OCI-LY1 (cell line): ENCODE measurements at regions not wholly inside any gene's neighbourhood (a gene's known extent, or its start where the extent isn't known, plus 50 kb on each side); places are given as distances from the start of the nearest gene placed in this dataset.
A peak's percentile ranks its signal among the peaks of the same experiment; 100 is the strongest.

Experiments used
- H2AFZ ChIP-seq: fragments of 200-600 bp; sonication (generic), shearing (Covaris generic); 2 replicates; pipeline ENCODE4 v1.6.0; 2014; ENCODE audit warnings: antibody characterized with exemption, mild to moderate bottlenecking, low read length
- H3F3A ChIP-seq: fragments of 200-600 bp; sonication (generic), shearing (Covaris generic); 2 replicates; pipeline ENCODE4 v1.6.0; 2014; ENCODE audit warnings: mild to moderate bottlenecking, antibody characterized with exemption, low read length, moderate library complexity; ENCODE audit not compliant: insufficient read depth
- H3K27ac ChIP-seq: fragments of 200-600 bp; sonication (generic); 2 replicates; pipeline ENCODE4 v1.5.1; 2014; ENCODE audit warnings: low read length, mixed run types, mild to moderate bottlenecking, low read depth; ENCODE audit not compliant: poor library complexity, severe bottlenecking
- H3K27me3 ChIP-seq: fragments of 200-600 bp; sonication (generic); 2 replicates; pipeline ENCODE4 v1.6.0; 2014; ENCODE audit warnings: antibody characterized with exemption, mild to moderate bottlenecking, low read length, moderate library complexity; ENCODE audit not compliant: insufficient read depth
- H3K36me3 ChIP-seq: fragments of 200-600 bp; sonication (generic); 2 replicates; pipeline ENCODE4 v1.6.1; 2014; ENCODE audit warnings: mild to moderate bottlenecking, antibody characterized with exemption, low read length, moderate library complexity, mixed read lengths; ENCODE audit not compliant: insufficient read depth
- H3K4me1 ChIP-seq: fragments of 200-600 bp; sonication (generic); 2 replicates; pipeline ENCODE4 v1.5.1; 2014; ENCODE audit warnings: mild to moderate bottlenecking, low read length, moderate library complexity; ENCODE audit not compliant: insufficient read depth, severe bottlenecking
- H3K4me2 ChIP-seq: fragments of 200-600 bp; sonication (generic), shearing (Covaris generic); 2 replicates; pipeline ENCODE4 v1.6.1; 2014; ENCODE audit warnings: low read length
- H3K4me3 ChIP-seq: fragments of 200-600 bp; sonication (generic); 2 replicates; pipeline ENCODE4 v1.5.1; 2014; ENCODE audit warnings: low read length, low read depth, mild to moderate bottlenecking, mixed read lengths; ENCODE audit not compliant: poor library complexity, severe bottlenecking
- H3K79me2 ChIP-seq: fragments of 200-600 bp; shearing (Covaris generic); 2 replicates; pipeline ENCODE4 v1.6.1; 2016; ENCODE audit warnings: mixed run types, low read length, mixed read lengths; ENCODE audit not compliant: insufficient read depth
- H3K9ac ChIP-seq: fragments of 200-600 bp; sonication (generic), shearing (Covaris generic); 2 replicates; pipeline ENCODE4 v1.6.1; 2014; ENCODE audit warnings: mild to moderate bottlenecking, low read length, mixed read lengths
- H3K9me2 ChIP-seq: fragments of 200-600 bp; sonication (generic), shearing (Covaris generic); 2 replicates; pipeline ENCODE4 v1.6.1; 2014; ENCODE audit warnings: low read depth, mild to moderate bottlenecking, low read length, mixed read lengths
- H3K9me3 ChIP-seq: fragments of 200-600 bp; shearing (Covaris generic); 2 replicates; pipeline ENCODE4 v1.6.1; 2014; ENCODE audit warnings: low read length, mixed read lengths
- H4K20me1 ChIP-seq: fragments of 200-600 bp; sonication (generic), shearing (Covaris generic); 2 replicates; pipeline ENCODE4 v1.6.0; 2016; ENCODE audit warnings: mild to moderate bottlenecking, low read length; ENCODE audit not compliant: insufficient read depth
- CTCF ChIP-seq: fragments of 200-600 bp; sonication (generic), shearing (Covaris generic); IDR thresholded peaks from 2 replicates; pipeline ENCODE4 v1.5.1; 2017; ENCODE audit warnings: mild to moderate bottlenecking, antibody characterized with exemption, low read length, moderate library complexity, mixed read lengths
- EZH2 ChIP-seq: fragments of 200-600 bp; sonication (generic), shearing (Covaris generic); IDR thresholded peaks from 2 replicates; pipeline ENCODE4 v1.8.0; 2017; ENCODE audit warnings: borderline replicate concordance, mixed run types, mild to moderate bottlenecking, antibody characterized with exemption, low read length, moderate library complexity, mixed read lengths

- Histone ChIP-seq H3K4me3 (no peak overlapping the region), H3K9me3 (no peaks in the 10 kb centered on the region), H3K27ac (no peak overlapping the region), H3K4me1 (peaks cover 13% of the 10 kb centered on the region), H3K79me2 (no peaks in the 10 kb centered on the region), H3K9me2 (no peaks in the 10 kb centered on the region), H3K4me2 (no peak overlapping the region), H2AFZ (no peak overlapping the region), H3K9ac (no peak overlapping the region), H3K27me3 (no peaks in the 10 kb centered on the region), H3K36me3 (no peaks in the 10 kb centered on the region), H3F3A (no peaks in the 10 kb centered on the region), H4K20me1 (no peaks in the 10 kb centered on the region)
- TF ChIP-seq EZH2 = no peak
- no peak for TF ChIP-seq CTCF
Observed at GRCh38 chr5:154648706-154649105, 106.5 kb upstream of the LARP1 start.

GRCh38 chr5:154648229-154648628, 106.9 kb upstream of the LARP1 start:
- Histone ChIP-seq H3K4me3 (no peak overlapping the region), H2AFZ (no peak overlapping the region), H3K9ac (no peak overlapping the region)

GRCh38 chr5:154647761-154648145, 107.4 kb upstream of the LARP1 start:
- TF ChIP-seq CTCF = no peak
- TF ChIP-seq EZH2 = no peak
- Histone ChIP-seq H3F3A (no peaks in the 10 kb centered on the region), H3K4me3 (peak overlapping the region; percentile 42), H2AFZ (no peak overlapping the region), H3K4me1 (peaks cover 13% of the 10 kb centered on the region), H3K4me2 (peak overlapping the region; percentile 67; the same call in 1 of the 2 replicates), H3K9me2 (no peaks in the 10 kb centered on the region), H3K9me3 (0 out of 2 replicates have a peak, but pooled peaks cover 2% of the 10 kb centered on the region), H3K79me2 (no peaks in the 10 kb centered on the region), H3K9ac (no peak overlapping the region), H3K27ac (no peak overlapping the region), H3K27me3 (no peaks in the 10 kb centered on the region; the same call in 1 of the 2 replicates), H4K20me1 (no peaks in the 10 kb centered on the region), H3K36me3 (no peaks in the 10 kb centered on the region; the same call in 1 of the 2 replicates)

More at GRCh38 chr5:154648229-154648628, 106.9 kb upstream of the LARP1 start:
- H3K4me1 ChIP-seq = peaks cover 13% of the 10 kb centered on the region
- no peaks in the 10 kb centered on the region; the same call in 1 of the 2 replicates for H3K36me3 ChIP-seq
- H3K27ac ChIP-seq = no peak overlapping the region
- no peaks in the 10 kb centered on the region; the same call in 1 of the 2 replicates for H3K27me3 ChIP-seq
- no peaks in the 10 kb centered on the region for H3F3A ChIP-seq
- 0 out of 2 replicates have a peak, but pooled peaks cover 2% of the 10 kb centered on the region for H3K9me3 ChIP-seq
- H4K20me1 ChIP-seq = no peaks in the 10 kb centered on the region
- no peaks in the 10 kb centered on the region for H3K79me2 ChIP-seq
- H3K9me2 ChIP-seq = no peaks in the 10 kb centered on the region
- TF ChIP-seq CTCF (no peak), EZH2 (no peak)
- no peak overlapping the region for H3K4me2 ChIP-seq
